Endothelial cell of umbilical vein (primary cell): ENCODE measurements at regions not wholly inside any gene's neighbourhood (a gene's known extent, or its start where the extent isn't known, plus 50 kb on each side); places are given as distances from the start of the nearest gene placed in this dataset.

Experiments used
- EZH2 ChIP-seq: IDR thresholded peaks from 2 replicates; pipeline ENCODE4 v1.6.1; 2012; ENCODE audit warnings: borderline replicate concordance, low read depth, mild to moderate bottlenecking, moderate library complexity, low read length, inconsistent platforms; ENCODE audit not compliant: severe bottlenecking
- GATA2 ChIP-seq: IDR thresholded peaks from 2 replicates; pipeline ENCODE4 v1.7.0; 2011; ENCODE audit warnings: low read depth, mild to moderate bottlenecking, moderate library complexity, mixed read lengths, low read length; ENCODE audit not compliant: insufficient read length, insufficient read depth
- JUN ChIP-seq: IDR thresholded peaks from 2 replicates; pipeline ENCODE4 v1.6.1; 2011; ENCODE audit warnings: borderline replicate concordance, low read depth; ENCODE audit not compliant: insufficient read length, insufficient read depth
- MYC ChIP-seq: IDR thresholded peaks from one replicate; pipeline ENCODE4 v1.6.1; 2011; ENCODE audit warnings: mild to moderate bottlenecking, low read depth, low read length
- POLR2A ChIP-seq: IDR thresholded peaks from 2 replicates; pipeline ENCODE4 v1.6.1; 2012; ENCODE audit warnings: low read depth, mild to moderate bottlenecking, control low read depth, low read length
- POLR2AphosphoS5 ChIP-seq: IDR thresholded peaks from 2 replicates; pipeline ENCODE4 v1.6.1; 2012; ENCODE audit warnings: low read depth, mild to moderate bottlenecking, control low read depth, low read length, moderate library complexity; ENCODE audit not compliant: insufficient read depth
- TF ChIP-seq, protein P1 (sequence below), 2 donors: IDR thresholded peaks; 1 replicate in 1 of 2; 2 replicates in 1 of 2; pipeline ENCODE4 v1.5.1; 2011; ENCODE audit warnings: low read length in 2 of 2, mild to moderate bottlenecking in 2 of 2, moderate library complexity in 2 of 2, control low read depth in 1 of 2, inconsistent platforms in 1 of 2, low read depth in 1 of 2; ENCODE audit not compliant: insufficient read depth in 1 of 2; ENCODE audit errors: extremely low read depth in 1 of 2

DNA sequence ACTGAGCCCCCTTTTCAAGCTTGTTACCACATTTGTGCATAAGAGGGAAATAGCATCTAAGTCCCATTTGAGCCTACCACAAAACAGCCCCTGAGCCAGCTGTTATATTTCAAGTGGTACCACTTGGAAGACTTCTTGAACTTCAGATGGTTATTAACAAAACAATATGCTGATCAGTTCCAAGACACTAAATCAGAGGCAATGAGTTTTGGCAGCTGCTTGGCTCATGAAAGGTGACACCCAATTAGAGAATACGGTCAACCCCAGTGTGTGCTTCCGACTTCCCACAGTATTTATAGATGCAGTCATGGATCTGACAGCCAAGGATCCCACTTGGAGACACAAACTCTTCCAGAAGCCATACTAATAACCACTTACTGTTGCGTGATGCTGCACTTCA, 469.6 kb upstream of the PPP2R3A start:
- TF ChIP-seq, protein P1, sequence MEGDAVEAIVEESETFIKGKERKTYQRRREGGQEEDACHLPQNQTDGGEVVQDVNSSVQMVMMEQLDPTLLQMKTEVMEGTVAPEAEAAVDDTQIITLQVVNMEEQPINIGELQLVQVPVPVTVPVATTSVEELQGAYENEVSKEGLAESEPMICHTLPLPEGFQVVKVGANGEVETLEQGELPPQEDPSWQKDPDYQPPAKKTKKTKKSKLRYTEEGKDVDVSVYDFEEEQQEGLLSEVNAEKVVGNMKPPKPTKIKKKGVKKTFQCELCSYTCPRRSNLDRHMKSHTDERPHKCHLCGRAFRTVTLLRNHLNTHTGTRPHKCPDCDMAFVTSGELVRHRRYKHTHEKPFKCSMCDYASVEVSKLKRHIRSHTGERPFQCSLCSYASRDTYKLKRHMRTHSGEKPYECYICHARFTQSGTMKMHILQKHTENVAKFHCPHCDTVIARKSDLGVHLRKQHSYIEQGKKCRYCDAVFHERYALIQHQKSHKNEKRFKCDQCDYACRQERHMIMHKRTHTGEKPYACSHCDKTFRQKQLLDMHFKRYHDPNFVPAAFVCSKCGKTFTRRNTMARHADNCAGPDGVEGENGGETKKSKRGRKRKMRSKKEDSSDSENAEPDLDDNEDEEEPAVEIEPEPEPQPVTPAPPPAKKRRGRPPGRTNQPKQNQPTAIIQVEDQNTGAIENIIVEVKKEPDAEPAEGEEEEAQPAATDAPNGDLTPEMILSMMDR (IDR thresholded peaks at IDR 0.05; ENCODE audit: extremely low read depth in 1 of 2, insufficient read depth in 1 of 2, low read depth in 1 of 2, low read length in 2 of 2), result no peak
- TF ChIP-seq POLR2A, result no peak
- TF ChIP-seq POLR2AphosphoS5, result no peak
- TF ChIP-seq EZH2, result no peak
- no peak for TF ChIP-seq GATA2
- TF ChIP-seq JUN, result no peak
- TF ChIP-seq MYC, result no peak
